ENCODE measurements at regions not wholly inside any gene's neighbourhood (a gene's known extent, or its start where the extent isn't known, plus 50 kb on each side); places are given as distances from the start of the nearest gene placed in this dataset.

DNA sequence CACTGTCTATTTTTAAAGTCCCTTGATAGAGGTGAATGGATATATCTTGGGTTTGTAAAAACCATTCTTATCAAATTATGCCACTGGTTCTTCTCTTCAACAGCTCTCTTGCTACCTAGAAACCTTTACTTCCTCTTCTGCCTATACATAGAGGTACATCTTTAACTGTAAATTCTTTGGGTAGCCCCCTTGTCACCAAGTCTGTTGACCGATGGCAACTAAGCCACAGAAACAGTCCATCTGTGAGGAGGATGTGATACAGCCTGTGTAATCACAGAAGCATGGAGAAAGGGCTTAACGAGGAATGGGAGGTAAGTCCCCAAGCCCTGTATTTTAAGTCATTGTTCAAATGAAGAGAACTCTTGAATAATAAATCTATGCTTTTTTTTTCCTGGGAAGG, 246.5 kb upstream of the MDFIC2 start:
- TF ChIP-seq TEAD4 (IDR thresholded peaks at IDR 0.05) (no peak), TCF12 (IDR thresholded peaks at IDR 0.05; ENCODE audit: low read depth) (no peak), RAD21 (IDR thresholded peaks at IDR 0.05; ENCODE audit: low read depth) (no peak), ZBTB7A (IDR thresholded peaks at IDR 0.05; ENCODE audit: low read depth) (no peak), NFIC (IDR thresholded peaks at IDR 0.05) (no peak), EGR1 (IDR thresholded peaks at IDR 0.05) (no peak), CREB1 (IDR thresholded peaks at IDR 0.05; ENCODE audit: low read depth) (no peak), FOXM1 (IDR thresholded peaks at IDR 0.05; ENCODE audit: borderline replicate concordance, low read depth) (no peak), TAF1 (IDR thresholded peaks at IDR 0.05; ENCODE audit: low read depth) (no peak), YY1 (IDR thresholded peaks at IDR 0.05; ENCODE audit: low read depth) (no peak), EP300 (IDR thresholded peaks at IDR 0.05; ENCODE audit: borderline replicate concordance) (no peak), CEBPB (IDR thresholded peaks at IDR 0.05) (no peak)
- TF ChIP-seq, protein P1, sequence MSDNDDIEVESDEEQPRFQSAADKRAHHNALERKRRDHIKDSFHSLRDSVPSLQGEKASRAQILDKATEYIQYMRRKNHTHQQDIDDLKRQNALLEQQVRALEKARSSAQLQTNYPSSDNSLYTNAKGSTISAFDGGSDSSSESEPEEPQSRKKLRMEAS (IDR thresholded peaks at IDR 0.05), result no peak
- TF ChIP-seq, protein P2, sequence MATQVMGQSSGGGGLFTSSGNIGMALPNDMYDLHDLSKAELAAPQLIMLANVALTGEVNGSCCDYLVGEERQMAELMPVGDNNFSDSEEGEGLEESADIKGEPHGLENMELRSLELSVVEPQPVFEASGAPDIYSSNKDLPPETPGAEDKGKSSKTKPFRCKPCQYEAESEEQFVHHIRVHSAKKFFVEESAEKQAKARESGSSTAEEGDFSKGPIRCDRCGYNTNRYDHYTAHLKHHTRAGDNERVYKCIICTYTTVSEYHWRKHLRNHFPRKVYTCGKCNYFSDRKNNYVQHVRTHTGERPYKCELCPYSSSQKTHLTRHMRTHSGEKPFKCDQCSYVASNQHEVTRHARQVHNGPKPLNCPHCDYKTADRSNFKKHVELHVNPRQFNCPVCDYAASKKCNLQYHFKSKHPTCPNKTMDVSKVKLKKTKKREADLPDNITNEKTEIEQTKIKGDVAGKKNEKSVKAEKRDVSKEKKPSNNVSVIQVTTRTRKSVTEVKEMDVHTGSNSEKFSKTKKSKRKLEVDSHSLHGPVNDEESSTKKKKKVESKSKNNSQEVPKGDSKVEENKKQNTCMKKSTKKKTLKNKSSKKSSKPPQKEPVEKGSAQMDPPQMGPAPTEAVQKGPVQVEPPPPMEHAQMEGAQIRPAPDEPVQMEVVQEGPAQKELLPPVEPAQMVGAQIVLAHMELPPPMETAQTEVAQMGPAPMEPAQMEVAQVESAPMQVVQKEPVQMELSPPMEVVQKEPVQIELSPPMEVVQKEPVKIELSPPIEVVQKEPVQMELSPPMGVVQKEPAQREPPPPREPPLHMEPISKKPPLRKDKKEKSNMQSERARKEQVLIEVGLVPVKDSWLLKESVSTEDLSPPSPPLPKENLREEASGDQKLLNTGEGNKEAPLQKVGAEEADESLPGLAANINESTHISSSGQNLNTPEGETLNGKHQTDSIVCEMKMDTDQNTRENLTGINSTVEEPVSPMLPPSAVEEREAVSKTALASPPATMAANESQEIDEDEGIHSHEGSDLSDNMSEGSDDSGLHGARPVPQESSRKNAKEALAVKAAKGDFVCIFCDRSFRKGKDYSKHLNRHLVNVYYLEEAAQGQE (IDR thresholded peaks at IDR 0.05; ENCODE audit: low read depth), result no peak
- TF ChIP-seq, protein P3, sequence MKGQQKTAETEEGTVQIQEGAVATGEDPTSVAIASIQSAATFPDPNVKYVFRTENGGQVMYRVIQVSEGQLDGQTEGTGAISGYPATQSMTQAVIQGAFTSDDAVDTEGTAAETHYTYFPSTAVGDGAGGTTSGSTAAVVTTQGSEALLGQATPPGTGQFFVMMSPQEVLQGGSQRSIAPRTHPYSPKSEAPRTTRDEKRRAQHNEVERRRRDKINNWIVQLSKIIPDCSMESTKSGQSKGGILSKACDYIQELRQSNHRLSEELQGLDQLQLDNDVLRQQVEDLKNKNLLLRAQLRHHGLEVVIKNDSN (IDR thresholded peaks at IDR 0.05), result no peak

DNA sequence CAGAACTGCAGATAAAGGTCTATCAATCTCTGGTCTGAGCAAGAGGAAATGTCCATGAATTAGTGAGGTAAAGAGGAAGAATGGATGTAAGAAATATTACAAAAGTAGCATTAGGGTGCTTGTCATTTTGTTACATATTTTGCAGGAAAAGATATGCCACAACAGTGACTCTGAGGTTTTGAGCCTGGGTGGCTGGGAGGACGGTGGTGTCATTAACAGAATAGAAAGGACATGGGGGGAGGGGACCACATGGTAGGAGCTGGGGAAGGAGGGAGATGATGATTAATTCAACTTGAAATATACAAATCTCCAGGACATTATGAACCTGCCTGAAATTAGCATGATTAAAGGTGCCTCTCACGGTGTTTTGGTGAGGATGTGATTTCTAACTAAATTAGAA, 245.5 kb upstream of the MDFIC2 start:
- TF ChIP-seq EGR1 (IDR thresholded peaks at IDR 0.05), result no peak

DNA sequence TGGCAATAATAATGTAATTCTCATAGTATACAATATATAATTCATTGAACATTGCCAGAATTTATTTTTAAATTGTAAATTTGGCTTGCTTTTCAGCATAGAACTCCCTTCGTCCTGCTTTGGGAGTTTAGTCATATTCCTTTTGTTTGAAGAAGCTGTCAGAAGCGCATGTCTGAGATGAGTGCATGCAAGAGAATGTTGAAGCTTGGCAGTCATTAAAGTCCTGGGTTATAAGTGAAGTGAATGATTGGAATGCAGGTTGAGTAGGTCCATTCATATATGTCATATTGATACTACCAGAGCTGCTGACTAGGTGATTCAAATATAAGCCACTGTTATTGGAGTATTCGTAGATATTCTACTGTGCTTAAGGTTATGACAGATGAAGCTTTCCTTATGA, 243.6 kb upstream of the MDFIC2 start:
- TF ChIP-seq TAF1 (IDR thresholded peaks at IDR 0.05; ENCODE audit: low read depth) (no peak), YY1 (IDR thresholded peaks at IDR 0.05; ENCODE audit: low read depth) (no peak), EGR1 (IDR thresholded peaks at IDR 0.05) (no peak), TCF12 (IDR thresholded peaks at IDR 0.05; ENCODE audit: low read depth) (no peak), ZBTB7A (IDR thresholded peaks at IDR 0.05; ENCODE audit: low read depth) (no peak), TEAD4 (IDR thresholded peaks at IDR 0.05) (no peak), NFIC (IDR thresholded peaks at IDR 0.05) (no peak), CEBPB (IDR thresholded peaks at IDR 0.05) (no peak), FOXM1 (IDR thresholded peaks at IDR 0.05; ENCODE audit: borderline replicate concordance, low read depth) (no peak), EP300 (IDR thresholded peaks at IDR 0.05; ENCODE audit: borderline replicate concordance) (no peak), CREB1 (IDR thresholded peaks at IDR 0.05; ENCODE audit: low read depth) (no peak), RAD21 (IDR thresholded peaks at IDR 0.05; ENCODE audit: low read depth) (no peak)
- TF ChIP-seq, protein P2 (IDR thresholded peaks at IDR 0.05; ENCODE audit: low read depth), result no peak
- TF ChIP-seq, protein P1 (IDR thresholded peaks at IDR 0.05), result no peak
- TF ChIP-seq, protein P3 (IDR thresholded peaks at IDR 0.05), result no peak

DNA sequence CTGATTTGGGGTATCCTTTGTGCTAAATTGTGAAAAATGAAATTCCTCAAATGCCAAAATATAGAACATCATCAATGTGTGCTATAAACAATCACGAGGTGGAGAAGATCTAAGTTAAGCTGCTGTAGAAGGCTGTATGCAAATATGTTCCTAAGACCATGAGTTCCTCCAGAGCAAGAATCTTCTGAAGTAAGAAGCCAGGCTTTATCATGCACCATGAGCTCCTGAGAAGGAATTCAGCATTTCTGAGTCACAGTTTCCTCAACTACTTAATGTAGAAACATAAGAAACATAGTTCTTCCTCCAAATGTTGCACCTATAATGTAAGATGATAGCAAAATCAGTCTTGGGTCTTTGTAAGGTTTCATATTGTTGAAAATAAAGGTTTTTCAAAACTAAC, 241.7 kb upstream of the MDFIC2 start:
- TF ChIP-seq EP300 (IDR thresholded peaks at IDR 0.05; ENCODE audit: borderline replicate concordance) (no peak), ZBTB7A (IDR thresholded peaks at IDR 0.05; ENCODE audit: low read depth) (no peak), YY1 (IDR thresholded peaks at IDR 0.05; ENCODE audit: low read depth) (no peak), CEBPB (IDR thresholded peaks at IDR 0.05) (no peak)

DNA sequence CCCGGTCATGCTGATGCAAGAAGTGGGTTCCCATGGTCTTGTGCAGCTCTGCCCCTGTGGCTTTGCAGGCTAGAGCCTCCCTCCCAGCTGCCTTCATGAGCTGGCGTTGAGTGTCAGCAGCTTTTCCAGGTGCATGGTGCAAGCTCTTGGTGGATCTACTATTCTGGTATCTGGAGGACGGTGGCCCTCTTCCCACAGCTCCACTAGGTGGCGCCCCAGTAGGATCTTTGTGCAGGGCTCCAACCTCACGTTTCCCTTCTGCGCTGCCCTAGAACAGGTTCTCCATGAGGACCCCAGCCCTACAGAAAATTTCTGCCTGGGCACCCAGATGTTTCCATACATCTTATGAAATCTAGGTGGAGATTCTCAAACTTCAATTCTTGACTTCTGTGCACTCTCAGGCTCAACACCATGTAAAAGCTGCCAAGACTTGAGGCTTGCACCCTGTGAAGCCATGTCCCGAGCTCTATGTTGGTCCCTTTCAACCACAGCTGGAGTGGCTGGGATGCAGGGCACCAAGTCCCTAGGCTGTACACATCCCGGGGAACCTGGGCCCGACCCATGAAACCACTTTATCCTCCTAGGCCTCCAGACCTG, 238.4 kb upstream of the MDFIC2 start:
- no peak for TF ChIP-seq TEAD4 (IDR thresholded peaks at IDR 0.05)
- no peak for TF ChIP-seq EP300 (IDR thresholded peaks at IDR 0.05; ENCODE audit: borderline replicate concordance)
- peak; percentile 75 for TF ChIP-seq RAD21 (IDR thresholded peaks at IDR 0.05; ENCODE audit: low read depth)

DNA sequence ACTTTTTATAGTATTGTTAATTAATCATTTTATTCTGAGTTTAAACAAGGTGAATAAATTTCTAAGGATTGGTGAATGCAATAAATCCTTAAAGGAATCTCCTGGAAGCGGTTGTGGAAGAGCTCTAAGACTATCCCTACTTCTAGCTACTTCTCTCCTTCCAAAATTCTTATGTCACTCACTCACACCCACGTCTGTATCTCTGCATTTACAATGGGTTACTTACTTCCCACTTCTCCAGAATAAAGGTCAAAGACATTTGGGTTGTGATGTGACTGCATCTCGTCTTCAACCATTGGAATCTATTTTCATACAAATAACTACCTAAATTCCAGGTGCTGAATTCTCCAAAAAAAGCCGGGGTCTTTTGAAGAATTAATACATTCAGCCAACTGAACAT, 234.2 kb upstream of the MDFIC2 start:
- no peak for TF ChIP-seq ZBTB7A (IDR thresholded peaks at IDR 0.05; ENCODE audit: low read depth)

DNA sequence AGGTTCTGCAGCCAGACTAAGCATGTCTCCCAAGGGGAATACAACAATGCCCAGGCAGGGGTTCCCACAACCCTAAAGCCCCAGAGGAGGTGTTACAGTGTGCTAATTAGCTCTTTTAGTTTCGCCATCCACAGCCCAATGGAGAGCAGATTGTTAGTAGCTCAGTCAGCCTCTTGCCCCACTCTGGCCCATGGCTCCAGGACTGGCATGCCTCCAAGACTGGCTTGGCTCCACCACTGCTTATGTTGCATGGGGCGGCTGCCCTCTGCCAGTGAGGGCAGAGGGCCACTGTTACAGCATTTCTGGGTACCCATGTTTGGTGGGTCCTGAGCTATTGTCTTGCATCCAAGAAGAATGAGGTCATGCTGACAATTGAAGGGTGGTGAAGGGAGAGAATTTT, 231.1 kb upstream of the MDFIC2 start:
- TF ChIP-seq TCF12 (IDR thresholded peaks at IDR 0.05; ENCODE audit: low read depth) (no peak), NFIC (IDR thresholded peaks at IDR 0.05) (no peak), RAD21 (IDR thresholded peaks at IDR 0.05; ENCODE audit: low read depth) (no peak), CREB1 (IDR thresholded peaks at IDR 0.05; ENCODE audit: low read depth) (no peak), TEAD4 (IDR thresholded peaks at IDR 0.05) (no peak), YY1 (IDR thresholded peaks at IDR 0.05; ENCODE audit: low read depth) (no peak), ZBTB7A (IDR thresholded peaks at IDR 0.05; ENCODE audit: low read depth) (no peak), CEBPB (IDR thresholded peaks at IDR 0.05) (no peak), TAF1 (IDR thresholded peaks at IDR 0.05; ENCODE audit: low read depth) (no peak), FOXM1 (IDR thresholded peaks at IDR 0.05; ENCODE audit: borderline replicate concordance, low read depth) (no peak), EGR1 (IDR thresholded peaks at IDR 0.05) (no peak), EP300 (IDR thresholded peaks at IDR 0.05; ENCODE audit: borderline replicate concordance) (no peak)
- TF ChIP-seq, protein P1 (IDR thresholded peaks at IDR 0.05), result no peak
- TF ChIP-seq, protein P2 (IDR thresholded peaks at IDR 0.05; ENCODE audit: low read depth), result no peak
- TF ChIP-seq, protein P3 (IDR thresholded peaks at IDR 0.05), result no peak
